PFSK-1 (cell line): ENCODE measurements at regions not wholly inside any gene's neighbourhood (a gene's known extent, or its start where the extent isn't known, plus 50 kb on each side); places are given as distances from the start of the nearest gene placed in this dataset.

Experiments used
- POLR2AphosphoS5 ChIP-seq: IDR thresholded peaks from 2 replicates; pipeline ENCODE4 v1.6.1; 2012; ENCODE audit warnings: low read depth, mild to moderate bottlenecking, control low read depth, low read length, moderate library complexity
- TAF1 ChIP-seq: IDR thresholded peaks from 2 replicates; pipeline ENCODE4 v1.6.1; 2012; ENCODE audit warnings: low read length, control low read depth, borderline replicate concordance; ENCODE audit not compliant: insufficient read depth

GRCh38 chr7:116348346-116348745 is 138.0 kb downstream of the TES start:
- TF ChIP-seq POLR2AphosphoS5 (no peak), TAF1 (no peak)
